Activated B cell treated with CpG ODN at 0.5 μM for 24 hours (primary cell): ENCODE measurements at regions not wholly inside any gene's neighbourhood (a gene's known extent, or its start where the extent isn't known, plus 50 kb on each side); places are given as distances from the start of the nearest gene placed in this dataset.

ENCODE experiments used
- ATAC-seq: fragments of 200-7000 bp; cut with Tn5 transposase; one replicate; pipeline ENCODE4 v1.10.0; 2021; ENCODE audit warnings: low read depth, mild to moderate bottlenecking, moderate library complexity
- CTCF ChIA-PET: fragments of 350-600 bp; sonication (Branson Sonifier 250); formaldehyde crosslinking; loops from one replicate; lab custom pipeline; 2021; ENCODE audit warnings: antibody characterized with exemption; lab: Charles Lee
- POLR2A ChIA-PET: fragments of 350-600 bp; sonication (Branson Sonifier 250); formaldehyde crosslinking; loops from one replicate; lab custom pipeline; 2021; ENCODE audit warnings: antibody characterized with exemption; lab: Charles Lee
- DNase-seq: peaks from one replicate; pipeline ENCODE4 v3.0.0; 2022
- H3K27ac Mint-ChIP-seq: one replicate; pipeline ENCODE4 v1.8.0; 2020; ENCODE audit warnings: mixed read lengths
- H3K27me3 Mint-ChIP-seq: one replicate; pipeline ENCODE4 v1.8.0; 2021; ENCODE audit warnings: mixed read lengths
- H3K36me3 Mint-ChIP-seq: one replicate; pipeline ENCODE4 v1.8.0; 2021; ENCODE audit warnings: low read depth, mixed read lengths
- H3K4me1 Mint-ChIP-seq: one replicate; pipeline ENCODE4 v1.8.0; 2021; ENCODE audit warnings: mixed read lengths
- H3K4me3 Mint-ChIP-seq: one replicate; pipeline ENCODE4 v1.8.0; 2020; ENCODE audit warnings: mild to moderate bottlenecking, mixed read lengths
- H3K9me3 Mint-ChIP-seq: one replicate; pipeline ENCODE4 v1.8.0; 2020; ENCODE audit warnings: mixed read lengths
- CTCF ChIP-seq: fragments of 200-600 bp; IDR thresholded peaks from one replicate; pipeline ENCODE4 v1.8.0; 2022; ENCODE audit warnings: antibody characterized with exemption, mild to moderate bottlenecking
- intact Hi-C: fragments of 100-400 bp; cut with micrococcal nuclease; formaldehyde crosslinking; loops from one replicate; pipeline ENCODE4 v1.15.1; 2024

GRCh38 chr6:133128191-133128590 lies 113.0 kb upstream of the EYA4 start:
- Mint-ChIP-seq H3K4me3 (no peak overlapping the region), H3K36me3 (no peaks in the 10 kb centered on the region), H3K27me3 (peaks cover 1% of the 10 kb centered on the region), H3K9me3 (no peaks in the 10 kb centered on the region), H3K4me1 (no peaks in the 10 kb centered on the region), H3K27ac (no peak overlapping the region)
- TF ChIP-seq CTCF: no peak
- POLR2A ChIA-PET: no interaction called here
- intact Hi-C loops: no loop called here
- CTCF ChIA-PET: no interaction called here
- ATAC-seq (no peak), DNase-seq (no peak)

GRCh38 chr6:133129556-133129955 lies 111.6 kb upstream of the EYA4 start:
- POLR2A ChIA-PET: no interaction called here
- Mint-ChIP-seq H3K9me3 (no peaks in the 10 kb centered on the region), H3K36me3 (no peaks in the 10 kb centered on the region), H3K27me3 (peaks cover 1% of the 10 kb centered on the region), H3K4me1 (no peaks in the 10 kb centered on the region), H3K4me3 (no peak overlapping the region), H3K27ac (no peak overlapping the region)
- DNase-seq (no peak), ATAC-seq (no peak)
- CTCF ChIA-PET: no interaction called here
- intact Hi-C loops: no loop called here
- TF ChIP-seq CTCF: no peak

- no peaks in the 10 kb centered on the region for H3K27me3 Mint-ChIP-seq
- no peaks in the 10 kb centered on the region for H3K4me1 Mint-ChIP-seq
- CTCF ChIA-PET: no interaction called here
Measured at GRCh38 chr6:133130863-133131262, 110.3 kb upstream of the EYA4 start.

GRCh38 chr6:133131621-133132465 lies 109.3 kb upstream of the EYA4 start:
- H3K27ac Mint-ChIP-seq: no peak overlapping the region
- ATAC-seq (no peak), DNase-seq (no peak)
- TF ChIP-seq CTCF: no peak
- H3K4me1 Mint-ChIP-seq: no peaks in the 10 kb centered on the region
- CTCF ChIA-PET: no interaction called here
- intact Hi-C loops: no loop called here
- H3K4me3 Mint-ChIP-seq: no peak overlapping the region
- no peaks in the 10 kb centered on the region for H3K9me3 Mint-ChIP-seq
- H3K36me3 Mint-ChIP-seq: no peaks in the 10 kb centered on the region
- POLR2A ChIA-PET: no interaction called here
- no peaks in the 10 kb centered on the region for H3K27me3 Mint-ChIP-seq

More at GRCh38 chr6:133130863-133131262, 110.3 kb upstream of the EYA4 start:
- no peak for TF ChIP-seq CTCF
- DNase-seq (no peak), ATAC-seq (no peak)
- Mint-ChIP-seq H3K4me3 (no peak overlapping the region), H3K36me3 (no peaks in the 10 kb centered on the region), H3K9me3 (no peaks in the 10 kb centered on the region), H3K27ac (no peak overlapping the region)
- intact Hi-C loops: no loop called here
- POLR2A ChIA-PET: no interaction called here

GRCh38 chr6:133132466-133132971 lies 108.6 kb upstream of the EYA4 start:
- Mint-ChIP-seq H3K4me3 (no peak overlapping the region), H3K36me3 (no peaks in the 10 kb centered on the region), H3K9me3 (no peaks in the 10 kb centered on the region), H3K27me3 (no peaks in the 10 kb centered on the region), H3K4me1 (no peaks in the 10 kb centered on the region), H3K27ac (no peak overlapping the region)
- CTCF ChIA-PET: no interaction called here
- TF ChIP-seq CTCF: no peak
- no peak for DNase-seq
- ATAC-seq: no peak
- POLR2A ChIA-PET: no interaction called here
- intact Hi-C loops: no loop called here
